ENCODE measurements at regions not wholly inside any gene's neighbourhood (a gene's known extent, or its start where the extent isn't known, plus 50 kb on each side); places are given as distances from the start of the nearest gene placed in this dataset.

GRCh38 chr2:23073056-23073455 is 311.9 kb upstream of the KLHL29 start:
- H4K20me1 ChIP-seq (ENCODE audit: insufficient read depth, low read length) = no peaks in the 10 kb centered on the region
- intact Hi-C loops (cut with micrococcal nuclease) (no loop called here), dilution Hi-C loops (cut with HindIII; ENCODE audit: low sequenced_read_pairs, unreplicated experiment) (no loop called here), in situ Hi-C loops (cut with MboI; ENCODE audit: low sequenced_read_pairs) (no loop called here)
- no peak overlapping the region for H3K27ac ChIP-seq (ENCODE audit: insufficient read depth, low read length)
- no peaks in the 10 kb centered on the region for H3K4me1 ChIP-seq (ENCODE audit: control insufficient read depth, insufficient read depth, low read length)
- no peak overlapping the region for H3K4ac ChIP-seq (ENCODE audit: low read depth, low read length)
- no peak overlapping the region for H2BK20ac ChIP-seq (ENCODE audit: low read depth, low read length)
- no peak overlapping the region for H2AK9ac ChIP-seq (replicated peaks; ENCODE audit: low read depth, low read length, poor library complexity)
- no peak overlapping the region for H3K14ac ChIP-seq (replicated peaks; ENCODE audit: low read depth, low read length)
- no peak overlapping the region for H2BK120ac ChIP-seq (ENCODE audit: low read depth, low read length)
- H3K9me3 ChIP-seq (ENCODE audit: control insufficient read depth, insufficient read depth, low read length) = peaks cover 22% of the 10 kb centered on the region
- no peak overlapping the region for H4K8ac ChIP-seq (ENCODE audit: low read depth in 2 of 2, low read length in 2 of 2)
- POLR2A ChIA-PET (ENCODE audit: unreplicated experiment) = no interaction called here
- no peak overlapping the region for H3K4me3 ChIP-seq (ENCODE audit: insufficient read depth, low read depth, low read length)
- H3K56ac ChIP-seq (ENCODE audit: extremely low read depth, insufficient read depth, low read length) = no peak overlapping the region
- H4K5ac ChIP-seq (ENCODE audit: low read depth, low read length) = no peak overlapping the region
- H3K4me2 ChIP-seq (ENCODE audit: low read depth, low read length) = no peak overlapping the region
- H3K23ac ChIP-seq (ENCODE audit: low read depth, low read length) = no peak overlapping the region
- TF ChIP-seq CEBPB (IDR thresholded peaks at IDR 0.05; ENCODE audit: low read depth, low read length) = no peak
- no peak for TF ChIP-seq NFE2L2 (IDR thresholded peaks at IDR 0.05; ENCODE audit: low read depth, low read length)
- TF ChIP-seq POLR2A (IDR thresholded peaks at IDR 0.05; ENCODE audit: low read depth, low read length) = no peak
- TF ChIP-seq SMC3 (IDR thresholded peaks at IDR 0.05; ENCODE audit: low read depth, low read length) = no peak
- TF ChIP-seq RAD21 (IDR thresholded peaks at IDR 0.05; ENCODE audit: low read length) = no peak
- no peak for TF ChIP-seq MAZ (IDR thresholded peaks at IDR 0.05; ENCODE audit: borderline replicate concordance, low read depth, low read length)
- no peak for TF ChIP-seq MAFK (IDR thresholded peaks at IDR 0.05; ENCODE audit: low read depth, low read length)
- no peak for TF ChIP-seq RFX5 (IDR thresholded peaks at IDR 0.05; ENCODE audit: low read depth, low read length)
- no peak for TF ChIP-seq CHD1 (IDR thresholded peaks at IDR 0.05; ENCODE audit: low read depth, low read length)
- no peak for TF ChIP-seq ELK1 (IDR thresholded peaks at IDR 0.05; ENCODE audit: borderline replicate concordance, low read depth, low read length)
- no peak for TF ChIP-seq MXI1 (IDR thresholded peaks at IDR 0.05; ENCODE audit: borderline replicate concordance, low read depth, low read length)
- TF ChIP-seq RCOR1 (IDR thresholded peaks at IDR 0.05; ENCODE audit: insufficient replicate concordance, low read length) = no peak
- TF ChIP-seq CTCF (conservative IDR thresholded peaks at IDR 0.05; ENCODE audit: low read depth, low read length) = no peak
- H3K36me3 ChIP-seq (ENCODE audit: control insufficient read depth, insufficient read depth, low read length) = no peaks in the 10 kb centered on the region
- no peaks in the 10 kb centered on the region for H3K9me1 ChIP-seq (ENCODE audit: insufficient read depth, low read length)
- no peak overlapping the region for H3K18ac ChIP-seq (ENCODE audit: low read depth, low read length)
- no peaks in the 10 kb centered on the region for H3K27me3 ChIP-seq (ENCODE audit: control insufficient read depth, insufficient read depth, low read length)
- DNase-seq = no peak
- no peak overlapping the region for H2BK15ac ChIP-seq (ENCODE audit: low read depth, low read length)
- H4K91ac ChIP-seq (ENCODE audit: insufficient read depth, low read depth, low read length) = no peak overlapping the region
- H3K9ac ChIP-seq (ENCODE audit: low read depth, low read length) = no peak overlapping the region
- BruUV-seq (replicated peaks) = no TSS peak
- H2BK5ac ChIP-seq (ENCODE audit: low read depth, low read length, poor library complexity, severe bottlenecking) = no peak overlapping the region
- no peak overlapping the region for H2AK5ac ChIP-seq (ENCODE audit: low read depth, low read length)
- no peak overlapping the region for H2AFZ ChIP-seq (replicated peaks; ENCODE audit: low read length, poor library complexity)
- H3K79me1 ChIP-seq (ENCODE audit: low read depth in 1 of 2, low read length in 2 of 2) = no peaks in the 10 kb centered on the region
- CTCF ChIA-PET = no interaction called here
- no peak for ATAC-seq (ENCODE audit: low read depth)

Measured in IMR-90 (cell line).